ENCODE measurements at regions not wholly inside any gene's neighbourhood (a gene's known extent, or its start where the extent isn't known, plus 50 kb on each side); places are given as distances from the start of the nearest gene placed in this dataset.

DNA sequence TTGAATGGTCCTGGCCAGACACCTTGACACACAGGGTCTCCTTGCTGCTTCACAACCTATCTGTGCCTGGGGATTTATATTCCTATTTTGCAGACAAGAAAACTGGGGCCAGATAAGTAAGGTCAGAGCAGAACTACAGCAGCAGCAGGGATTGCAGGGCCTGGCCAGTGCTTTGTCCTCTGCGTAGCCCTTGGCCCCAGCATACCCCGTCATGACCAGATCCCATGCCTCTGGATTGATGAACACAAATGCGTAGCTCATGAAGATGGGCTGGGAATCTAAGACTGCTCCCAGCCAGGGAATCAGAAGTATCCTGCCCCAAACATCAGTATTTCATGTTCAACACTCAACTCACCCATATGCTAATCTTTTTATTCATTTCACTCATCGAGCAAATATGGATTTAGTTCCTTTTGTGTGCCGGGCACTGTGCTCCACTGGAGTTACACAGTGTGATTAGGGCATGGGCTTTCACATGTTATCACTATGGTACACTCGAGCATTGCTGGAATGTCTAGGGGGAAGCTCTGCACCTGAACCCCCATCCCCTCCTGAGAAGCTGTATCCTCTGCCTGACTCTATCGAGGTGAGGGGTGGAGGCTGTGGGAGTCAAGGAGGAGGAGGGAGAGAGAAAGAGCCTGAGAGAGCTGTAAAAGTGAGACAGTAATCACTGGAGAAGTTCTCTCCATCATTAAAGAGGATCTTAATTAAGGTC is 143.3 kb downstream of the CYP26B1 start:
- no peak for DNase-seq (ENCODE audit: low read depth in 2 of 2)

- DNase-seq (ENCODE audit: low read depth in 2 of 2), result no peak
Observed at GRCh38 chr2:72003796-72004195, 143.9 kb downstream of the CYP26B1 start.

- DNase-seq (ENCODE audit: low read depth in 2 of 2), result no peak
Observed at GRCh38 chr2:72003124-72003523, 144.5 kb downstream of the CYP26B1 start.

- DNase-seq (ENCODE audit: low read depth in 2 of 2), result no peak
Observed at GRCh38 chr2:72001937-72002690, 145.5 kb downstream of the CYP26B1 start.

DNA sequence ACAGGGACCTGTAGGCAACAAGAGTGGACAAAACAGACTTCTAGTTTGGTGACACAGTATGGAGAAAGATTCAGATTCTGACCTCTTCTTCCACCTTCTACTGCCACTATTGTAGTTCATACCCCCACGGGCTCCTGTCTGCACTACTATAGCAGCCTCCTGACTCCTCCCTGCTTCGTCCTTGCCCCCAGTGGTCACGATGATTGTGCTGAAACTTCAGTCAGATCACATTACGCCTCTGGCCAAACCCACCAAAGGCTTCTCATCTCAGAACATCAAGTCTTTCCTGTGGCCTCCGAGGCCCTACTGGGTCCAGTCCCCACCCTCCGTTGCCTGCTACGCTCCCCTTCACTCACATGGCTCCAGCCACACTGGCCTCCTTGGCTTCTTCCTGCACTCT is 147.6 kb downstream of the CYP26B1 start:
- DNase-seq (ENCODE audit: low read depth in 2 of 2), result no peak

- no peak for DNase-seq (ENCODE audit: low read depth in 2 of 2)
Observed at GRCh38 chr2:71999580-71999979, 148.1 kb downstream of the CYP26B1 start.

GRCh38 chr2:71997843-71998242 is 149.8 kb downstream of the CYP26B1 start:
- DNase-seq (ENCODE audit: low read depth in 2 of 2), result no peak

GRCh38 chr2:71995067-71995665 is 152.5 kb downstream of the CYP26B1 start:
- DNase-seq (ENCODE audit: low read depth in 2 of 2), result no peak

DNA sequence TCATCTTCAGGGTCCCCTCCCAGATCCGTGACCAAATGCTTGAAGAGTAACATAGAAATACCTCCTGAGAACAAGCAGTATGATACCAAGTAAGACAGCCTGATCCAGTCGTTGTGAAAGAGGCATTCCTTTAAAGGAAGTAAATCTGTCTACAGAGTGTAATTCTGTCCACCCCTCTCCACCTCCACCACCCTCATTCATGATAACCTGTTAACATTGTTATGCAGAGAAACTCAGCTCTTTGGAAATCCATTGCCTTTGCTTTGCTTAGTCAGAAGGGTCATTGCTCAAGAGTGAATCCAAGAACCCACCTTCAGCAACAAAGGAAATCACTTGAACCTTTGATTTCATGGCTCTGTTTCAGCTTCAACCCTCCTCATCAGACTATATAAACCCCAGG is 155.6 kb downstream of the CYP26B1 start:
- no peak for DNase-seq (ENCODE audit: low read depth in 2 of 2)

DNA sequence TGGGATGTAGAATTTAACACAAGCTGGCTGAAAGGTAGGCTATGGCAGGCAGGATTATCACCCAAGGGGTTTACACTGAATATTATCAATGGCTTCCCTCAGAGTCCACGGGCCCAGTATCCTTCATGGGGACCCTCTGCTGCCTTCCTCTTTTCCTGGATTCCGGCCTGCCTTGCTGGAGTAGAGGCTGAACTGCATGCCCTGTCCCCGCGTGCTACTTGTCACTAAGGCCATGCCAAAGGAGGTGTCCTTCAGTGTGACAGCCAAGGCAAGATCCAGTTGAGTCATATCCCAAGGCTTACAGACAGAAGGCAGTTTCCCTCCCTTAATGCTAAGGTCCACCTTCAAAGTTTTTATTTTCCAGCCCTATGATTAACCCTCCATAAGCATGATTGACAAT is 156.3 kb downstream of the CYP26B1 start:
- DNase-seq (ENCODE audit: low read depth in 2 of 2), result no peak

DNA sequence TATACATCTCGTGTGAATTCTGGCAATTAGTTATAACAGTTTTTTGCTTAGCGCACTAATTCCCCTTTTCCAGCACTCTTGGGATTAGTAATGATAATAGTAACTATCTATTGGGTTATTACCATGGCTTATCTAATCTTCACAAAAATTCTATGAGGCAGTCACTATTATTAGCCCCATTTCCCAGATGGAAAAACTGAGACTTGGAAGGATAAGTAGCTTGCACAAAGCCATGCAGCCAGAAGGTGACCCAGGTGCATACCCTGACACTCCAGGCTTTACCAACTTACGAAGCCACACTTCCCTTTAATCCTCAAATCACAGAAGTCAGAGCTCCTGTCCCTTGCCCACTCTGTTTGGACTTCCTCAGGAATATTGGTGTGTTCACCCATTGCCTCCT is 156.8 kb downstream of the CYP26B1 start:
- no peak for DNase-seq (ENCODE audit: low read depth in 2 of 2)

- no peak for DNase-seq (ENCODE audit: low read depth in 2 of 2)
Observed at GRCh38 chr2:71990122-71990521, 157.5 kb downstream of the CYP26B1 start.

GRCh38 chr2:71989671-71990070 is 158.0 kb downstream of the CYP26B1 start:
- no peak for DNase-seq (ENCODE audit: low read depth in 2 of 2)

DNA sequence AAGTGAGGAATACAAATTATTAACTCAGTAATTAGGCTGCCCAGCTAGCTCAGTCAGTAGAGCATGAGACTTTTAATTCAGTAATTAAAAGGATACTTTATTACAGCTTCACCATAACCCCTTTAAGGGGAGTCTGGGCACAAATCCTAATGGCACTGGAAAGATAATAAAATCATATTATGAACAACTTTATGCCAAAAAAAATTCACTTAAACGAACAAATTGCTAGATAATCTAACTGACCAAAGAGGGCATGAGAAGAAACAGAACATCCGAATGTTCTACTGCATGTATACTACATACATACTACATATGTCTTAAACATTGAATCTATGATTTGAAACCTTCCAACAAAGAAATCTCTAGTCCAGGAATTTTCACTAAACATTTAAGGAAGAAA is 159.5 kb downstream of the CYP26B1 start:
- DNase-seq (ENCODE audit: low read depth in 2 of 2), result no peak

- no peak for DNase-seq (ENCODE audit: low read depth in 2 of 2)
Observed at GRCh38 chr2:71976685-71977084, 171.0 kb downstream of the CYP26B1 start.

- no peak for DNase-seq (ENCODE audit: low read depth in 2 of 2)
Observed at GRCh38 chr2:71974846-71975245, 172.8 kb downstream of the CYP26B1 start.

DNA sequence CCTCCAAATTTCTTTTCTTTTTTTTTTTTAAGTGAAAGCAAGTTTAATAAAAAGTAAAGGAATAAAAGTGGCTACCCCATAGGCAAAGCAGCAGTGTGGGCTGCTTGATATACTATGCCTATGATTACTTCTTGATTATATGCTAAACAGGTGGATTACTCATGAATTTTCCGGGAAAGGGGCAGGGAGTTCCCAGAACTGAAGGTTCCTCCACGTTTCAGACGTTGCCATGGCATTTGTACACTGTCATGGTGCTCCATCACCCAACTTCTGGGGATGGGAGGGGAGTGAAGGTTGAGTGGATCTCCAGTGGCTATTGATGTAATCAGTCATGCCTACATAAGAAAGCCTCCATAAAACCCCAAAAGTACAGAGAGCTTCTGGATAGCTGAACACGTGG is 176.2 kb downstream of the CYP26B1 start:
- DNase-seq (ENCODE audit: low read depth in 2 of 2), result no peak

- no peak for DNase-seq (ENCODE audit: low read depth in 2 of 2)
Observed at GRCh38 chr2:71965530-71965929, 182.1 kb downstream of the CYP26B1 start.

DNA sequence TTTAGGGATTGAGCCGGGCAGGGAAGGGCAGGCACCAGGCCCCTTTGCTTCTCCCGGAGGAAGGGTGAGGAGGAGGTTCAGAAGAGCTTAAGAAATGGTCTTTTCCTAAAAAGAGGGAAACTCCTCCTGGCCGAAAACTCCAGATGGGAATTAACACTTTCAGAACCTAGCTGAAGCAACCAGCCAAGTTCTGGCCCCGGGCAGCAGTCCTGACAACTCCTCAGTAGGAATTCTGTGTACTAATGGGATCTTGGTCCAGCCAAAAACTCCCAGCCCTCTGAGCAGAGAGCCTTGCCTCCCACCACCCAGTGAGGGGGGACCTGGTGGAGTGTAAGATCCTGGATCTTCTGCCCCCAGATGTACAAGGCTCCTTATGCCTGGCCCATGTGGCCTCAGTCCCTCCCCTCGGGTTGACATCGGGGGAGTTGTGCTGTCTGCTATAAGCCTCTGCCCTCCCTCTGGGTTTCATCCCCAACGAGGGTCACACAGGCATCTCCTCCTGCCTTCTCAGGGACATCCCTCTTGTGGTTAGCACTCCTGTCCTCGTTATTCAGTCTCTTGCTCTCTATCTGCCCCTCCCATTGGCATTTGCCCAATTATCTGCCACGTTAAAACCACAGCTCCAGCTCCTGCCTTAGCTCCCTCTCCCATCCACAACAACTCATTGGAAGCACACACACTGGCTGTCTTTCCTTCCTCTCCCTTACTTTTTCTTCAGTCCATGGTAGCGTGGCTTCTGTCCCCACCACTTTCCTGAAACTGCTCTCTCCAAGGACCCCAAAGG is 184.6 kb downstream of the CYP26B1 start:
- no peak for DNase-seq (ENCODE audit: low read depth in 2 of 2)

DNA sequence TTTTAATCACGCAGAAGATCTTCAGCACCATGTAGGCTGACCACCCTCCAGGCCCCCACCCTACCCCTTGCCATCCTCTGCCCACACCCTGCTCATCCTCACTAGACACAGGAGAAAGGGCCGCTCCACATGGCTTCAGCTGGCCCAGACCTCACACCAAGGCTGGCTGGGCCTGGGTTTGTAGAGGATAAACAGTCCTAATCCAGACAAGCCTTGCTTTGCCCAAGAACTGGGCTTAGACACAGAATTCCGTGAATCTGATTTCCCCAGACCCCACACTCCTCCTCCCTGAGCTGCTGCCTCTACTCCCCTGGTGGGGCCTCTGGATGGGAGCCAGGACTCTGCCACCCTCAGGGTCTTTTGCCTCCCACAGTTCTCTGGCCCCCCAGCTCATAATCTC is 185.3 kb downstream of the CYP26B1 start:
- DNase-seq (ENCODE audit: low read depth in 2 of 2), result no peak

DNA sequence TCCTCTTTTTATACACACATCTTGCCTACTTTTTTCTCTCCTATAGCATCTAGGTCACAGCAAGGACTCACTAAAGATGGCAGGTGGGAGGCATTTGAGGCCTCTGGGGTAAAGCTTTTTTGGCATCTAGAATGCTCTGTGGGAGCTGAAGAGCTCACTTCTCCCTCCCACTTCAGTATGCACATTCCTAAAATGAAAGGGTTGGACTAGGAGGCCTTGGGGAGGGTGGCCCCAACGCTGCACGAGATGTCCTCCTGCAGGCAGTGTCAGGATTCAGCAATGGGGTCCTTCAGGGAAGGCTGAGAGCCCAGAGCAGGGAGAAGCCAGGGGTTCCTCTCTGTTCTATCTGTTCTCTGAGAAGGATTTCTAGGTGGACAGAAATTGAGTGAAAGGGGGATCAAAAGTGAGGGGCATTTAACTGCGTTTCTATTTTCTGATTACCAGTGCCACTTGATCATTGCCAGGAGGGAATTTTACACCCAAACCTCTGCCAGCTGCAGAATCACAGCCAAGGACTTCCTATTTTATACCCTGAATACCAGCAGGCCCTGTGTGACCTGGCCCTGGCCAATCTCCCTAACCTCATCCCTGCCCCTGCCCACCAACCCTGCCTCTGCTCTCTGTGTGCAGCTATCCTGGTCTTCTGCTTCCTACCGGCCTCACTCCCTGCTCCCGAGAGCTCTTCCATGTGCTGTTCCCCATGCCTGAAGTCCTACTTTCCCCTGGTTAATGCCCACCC is 186.2 kb downstream of the CYP26B1 start:
- no peak for DNase-seq (ENCODE audit: low read depth in 2 of 2)

- no peak for DNase-seq (ENCODE audit: low read depth in 2 of 2)
Observed at GRCh38 chr2:71959494-71959893, 188.2 kb downstream of the CYP26B1 start.

Measured in stimulated activated CD8-positive, alpha-beta memory T cell treated with anti-CD3 and anti-CD28 coated beads, Interleukin-15, amount 100 ng/mL, for 48 hours (primary cell).